HepG2 (cell line): ENCODE measurements at regions not wholly inside any gene's neighbourhood (a gene's known extent, or its start where the extent isn't known, plus 50 kb on each side); places are given as distances from the start of the nearest gene placed in this dataset.

Source experiments
- ATAC-seq: fragments of 200-7000 bp; cut with Tn5 transposase; 3 replicates; pipeline ENCODE4 v1.9.1; 2020; ENCODE audit warnings: mild to moderate bottlenecking, moderate library complexity
- BruUV-seq: library from RNA; stranded (reverse); fragments of 400-500 nt; replicated peaks from 2 replicates; lab custom pipeline; 2021; lab: Mats Ljungman, UMichigan
- CTCF ChIA-PET: fragments of 300-600 bp; formaldehyde crosslinking; extraction: SDS; loops from one replicate; lab custom pipeline; 2021; ENCODE audit warnings: low total read pairs, inconsistent platforms, low intra/inter-chr PET ratio; lab: Yijun Ruan, JAX
- POLR2A ChIA-PET: fragments of 350-600 bp; sonication (Branson Sonifier 250); formaldehyde crosslinking; loops from one replicate; lab custom pipeline; 2020; ENCODE audit warnings: antibody characterized with exemption, inconsistent platforms; lab: Yijun Ruan, JAX
- DNase-seq: peaks from one replicate; pipeline ENCODE4 v3.0.0-alpha.2; 2015; ENCODE audit warnings: low spot score
- FAIRE-seq: peaks from 3 replicates; lab custom pipeline; 2011; peaks lifted over from hg19 to GRCh38; lab: Jason Lieb, UNC
- H2AFZ ChIP-seq: one replicate; pipeline ENCODE4 v1.6.1; 2011; ENCODE audit warnings: low read length, inconsistent platforms
- H3K27ac ChIP-seq: fragments of 300-600 bp; 3 replicates; pipeline ENCODE4 v1.8.0; 2011; ENCODE audit warnings: mixed run types, mild to moderate bottlenecking, mixed read lengths, low read length, inconsistent platforms; ENCODE audit not compliant: insufficient read depth; ENCODE audit errors: extremely low read length
- H3K27me3 ChIP-seq, 2 experiments: fragments of 200-600 bp in 1 of 2; 2 replicates in 1 of 2; 3 replicates in 1 of 2; pipeline versions ENCODE4 v1.6.0 to v1.8.0; 2011; ENCODE audit warnings: low read length in 2 of 2, mild to moderate bottlenecking in 2 of 2, moderate library complexity in 2 of 2, inconsistent platforms in 1 of 2; ENCODE audit not compliant: insufficient read depth in 2 of 2, control insufficient read depth in 1 of 2
- H3K36me3 ChIP-seq, 2 experiments: fragments of 200-600 bp in 1 of 2; replicated peaks in 1 of 2; 2 replicates in 1 of 2; 3 replicates in 1 of 2; pipeline versions ENCODE4 v1.5.1 to v1.8.0; 2011; ENCODE audit warnings: low read length in 2 of 2, inconsistent platforms in 1 of 2; ENCODE audit not compliant: insufficient read depth in 2 of 2, control insufficient read depth in 1 of 2
- H3K4me1 ChIP-seq: 2 replicates; pipeline ENCODE4 v1.5.1; 2012; ENCODE audit warnings: low read length, inconsistent platforms; ENCODE audit not compliant: insufficient read depth
- H3K4me2 ChIP-seq: 2 replicates; pipeline ENCODE4 v1.6.0; 2011; ENCODE audit warnings: low read depth, low read length, inconsistent platforms
- H3K4me3 ChIP-seq, 3 experiments: fragments of 200-600 bp in 1 of 3; sonication (generic), shearing (Covaris generic) in 1 of 3; replicated peaks in 1 of 3; 2 replicates each; pipeline ENCODE4 v1.5.1; 2011 to 2016; ENCODE audit warnings: low read length in 3 of 3, inconsistent platforms in 2 of 3, low read depth in 2 of 3, mild to moderate bottlenecking in 2 of 3, control low read depth in 1 of 3, mixed read lengths in 1 of 3; ENCODE audit not compliant: insufficient read depth in 1 of 3
- H3K79me2 ChIP-seq: one replicate; pipeline ENCODE4 v1.6.1; 2011; ENCODE audit warnings: low read length, inconsistent platforms; ENCODE audit not compliant: insufficient read depth
- H3K9ac ChIP-seq: 2 replicates; pipeline ENCODE4 v1.6.0; 2011; ENCODE audit warnings: mild to moderate bottlenecking, low read depth, low read length, inconsistent platforms; ENCODE audit not compliant: insufficient read depth
- H3K9me3 ChIP-seq: 2 replicates; pipeline ENCODE4 v1.5.1; 2012; ENCODE audit warnings: mild to moderate bottlenecking, low read length
- H4K20me1 ChIP-seq: 2 replicates; pipeline ENCODE4 v1.6.0; 2011; ENCODE audit warnings: inconsistent platforms, mild to moderate bottlenecking, low read length, moderate library complexity; ENCODE audit not compliant: insufficient read depth
- PREB ChIP-seq: sonication (generic); formaldehyde crosslinking; IDR thresholded peaks from 2 replicates; pipeline ENCODE4 v1.4.0; 2020; ENCODE audit warnings: missing genetic modification reagents
- TAF1 ChIP-seq: sonication (generic); formaldehyde crosslinking; IDR thresholded peaks from 2 replicates; pipeline ENCODE4 v1.4.0; 2020; ENCODE audit warnings: missing genetic modification reagents
- ZBTB1 ChIP-seq: sonication (generic); formaldehyde crosslinking; IDR thresholded peaks from 2 replicates; pipeline ENCODE4 v1.4.0; 2020; ENCODE audit warnings: missing genetic modification reagents, borderline replicate concordance
- ZBTB4 ChIP-seq: sonication (generic); formaldehyde crosslinking; IDR thresholded peaks from 2 replicates; pipeline ENCODE4 v1.4.0; 2020; ENCODE audit warnings: missing genetic modification reagents, mild to moderate bottlenecking, borderline replicate concordance
- ZNF12 ChIP-seq: sonication (generic); formaldehyde crosslinking; IDR thresholded peaks from 2 replicates; pipeline ENCODE4 v1.5.0; 2020; ENCODE audit warnings: missing genetic modification reagents
- ZNF761 ChIP-seq: sonication (generic); formaldehyde crosslinking; conservative IDR thresholded peaks from 2 replicates; pipeline ENCODE4 v1.4.0; 2020; ENCODE audit warnings: mild to moderate bottlenecking, missing genetic modification reagents
- WGBS: methylation state at CpG from one replicate; pipeline ENCODE4 v1.1.6; 2017; ENCODE audit warnings: low lambda C conversion rate; 5-methylcytosine and 5-hydroxymethylcytosine counted together
- in situ Hi-C: cut with HindIII; loops from 2 replicates; pipeline ENCODE4 v1.10.0; 2017; ENCODE audit warnings: low pct_unique_long_range_greater_than_20kb; ENCODE audit not compliant: extremely low pct_ligation_motif_present
- intact Hi-C: fragments of 100-400 bp; cut with micrococcal nuclease; formaldehyde crosslinking; loops from one replicate; pipeline ENCODE4 v1.10.0; 2022; ENCODE audit not compliant: unreplicated experiment

GRCh38 chr12:94031763-94032162, 116.6 kb upstream of the PLXNC1 start:
- Histone ChIP-seq H3K9ac (no peak overlapping the region), H3K79me2 (no peaks in the 10 kb centered on the region), H3K4me3 (no peak overlapping the region), H3K9me3 (no peaks in the 10 kb centered on the region), H3K27me3 (no peaks in the 10 kb centered on the region; a peak in 2 of 5 replicates), H3K36me3 (no peaks in the 10 kb centered on the region), H3K4me2 (no peak overlapping the region), H4K20me1 (no peaks in the 10 kb centered on the region), H2AFZ (no peak overlapping the region), H3K4me1 (peaks cover 15% of the 10 kb centered on the region), H3K27ac (no peak overlapping the region)
- ATAC-seq (no peak), DNase-seq (no peak), FAIRE-seq (no peak)
- 82% methylated on average over 2 of the region's 2 CpGs for whole genome bisulfite sequencing
- ChIA-PET POLR2A (no interaction called here), CTCF (no interaction called here)
- BruUV-seq: no TSS peak
- in situ Hi-C loops: no loop called here
- TF ChIP-seq PREB (CRISPR knock-in tag): no peak
- intact Hi-C loops: no loop called here

- intact Hi-C loops (no loop called here), in situ Hi-C loops (no loop called here)
- no TSS peak for BruUV-seq
- TF ChIP-seq ZNF12 (CRISPR knock-in tag): 0 out of 2 replicates have a peak, but pooled peaks have one; percentile 17
- TF ChIP-seq ZNF761 (CRISPR knock-in tag): no peak
- TF ChIP-seq ZBTB1: no peak
- no peak for TF ChIP-seq TAF1 (CRISPR knock-in tag)
- no peak for TF ChIP-seq ZBTB4 (CRISPR knock-in tag)
- H3K9me3 ChIP-seq: no peaks in the 10 kb centered on the region
- FAIRE-seq (no peak), DNase-seq (no peak), ATAC-seq (no peak)
- ChIA-PET CTCF (no interaction called here), POLR2A (no interaction called here)
- no peak overlapping the region for H2AFZ ChIP-seq
- H3K79me2 ChIP-seq: no peaks in the 10 kb centered on the region
- no peaks in the 10 kb centered on the region; a peak in 2 of 5 replicates for H3K27me3 ChIP-seq
- H3K27ac ChIP-seq: no peak overlapping the region
- 42% methylated on average over 2 of the region's 2 CpGs for WGBS
- peaks cover 15% of the 10 kb centered on the region for H3K4me1 ChIP-seq
- H3K4me3 ChIP-seq: no peak overlapping the region
- H3K4me2 ChIP-seq: no peak overlapping the region
- H3K9ac ChIP-seq: no peak overlapping the region
- no peaks in the 10 kb centered on the region for H4K20me1 ChIP-seq
- no peaks in the 10 kb centered on the region for H3K36me3 ChIP-seq
Measured at GRCh38 chr12:94032368-94032767, 116.0 kb upstream of the PLXNC1 start.
